Stimulated activated CD4-positive, alpha-beta T cell treated with anti-CD3 and anti-CD28 coated beads, Interleukin-4, amount 100 ng/mL, for 1 hour (primary cell): ENCODE measurements at regions not wholly inside any gene's neighbourhood (a gene's known extent, or its start where the extent isn't known, plus 50 kb on each side); places are given as distances from the start of the nearest gene placed in this dataset.
"Not testable (repeated sequence)": the region's sequence is repeated elsewhere in the genome, so short reads cannot be mapped to it uniquely, and the experiment has no call there.

Experiments
- DNase-seq: peaks from one replicate; pipeline ENCODE4 v3.0.0-alpha.2; 2020

- no peak for DNase-seq
Observed at GRCh38 chr1:185393205-185393604, 76.2 kb upstream of the IVNS1ABP start.

DNA sequence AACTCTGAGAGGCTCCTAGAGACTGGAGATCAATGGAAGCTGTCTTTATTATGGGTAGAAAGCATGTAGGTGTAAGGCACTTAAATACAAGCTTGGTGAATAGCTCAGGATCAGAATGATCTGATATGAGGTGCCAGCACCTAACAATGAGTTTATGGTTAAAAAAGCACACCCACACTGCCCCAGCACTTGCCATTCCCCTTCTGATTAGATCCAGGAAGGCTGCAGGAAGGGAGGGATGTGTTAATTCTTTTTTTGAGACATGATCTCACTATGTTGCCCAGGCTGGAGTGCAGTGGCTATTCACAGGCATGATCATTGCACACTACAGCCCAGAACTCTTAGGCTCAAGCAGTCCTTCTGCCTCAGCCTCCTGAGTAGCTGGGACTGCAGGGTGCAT is 71.8 kb upstream of the IVNS1ABP start:
- no peak for DNase-seq

DNA sequence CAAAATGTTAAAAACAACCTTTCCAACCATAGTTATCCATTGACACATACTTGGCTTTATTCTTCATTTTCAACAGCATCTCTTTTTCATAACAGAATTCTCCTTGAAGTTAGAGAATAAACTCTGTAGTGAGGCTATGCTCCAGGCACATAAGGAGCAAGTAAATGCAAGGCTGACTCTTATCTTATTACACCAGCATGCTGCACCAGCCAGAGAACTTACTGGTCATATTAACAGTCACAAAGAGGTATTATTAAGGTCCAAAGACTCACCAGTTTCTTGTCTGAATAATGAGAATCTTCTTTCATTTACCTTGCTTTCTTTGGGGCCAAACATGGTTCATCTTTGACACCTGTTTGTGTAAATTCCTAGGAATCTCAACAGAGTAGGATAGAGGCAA is 71.3 kb upstream of the IVNS1ABP start:
- no peak for DNase-seq

- no peak for DNase-seq
Observed at GRCh38 chr1:185385991-185386390, 68.9 kb upstream of the IVNS1ABP start.

DNA sequence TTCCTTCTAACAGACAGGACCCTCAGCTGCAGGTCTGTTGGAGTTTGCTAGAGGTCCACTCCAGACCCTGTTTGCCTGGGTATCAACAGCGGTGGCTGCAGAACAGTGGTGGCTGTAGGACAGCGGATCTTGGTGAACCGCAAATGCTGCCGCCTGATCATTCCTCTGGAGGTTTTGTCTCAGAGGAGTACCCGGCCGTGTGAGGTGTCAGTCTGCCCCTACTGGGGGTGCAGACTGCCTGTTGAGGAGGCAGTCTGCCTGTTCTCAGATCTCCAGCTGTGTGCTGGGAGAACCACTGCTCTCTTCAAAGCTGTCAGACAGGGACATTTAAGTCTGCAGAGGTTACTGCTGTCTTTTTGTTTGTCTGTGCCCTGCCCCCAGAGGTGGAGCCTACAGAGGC is 66.8 kb upstream of the IVNS1ABP start:
- DNase-seq = not testable (repeated sequence)

DNA sequence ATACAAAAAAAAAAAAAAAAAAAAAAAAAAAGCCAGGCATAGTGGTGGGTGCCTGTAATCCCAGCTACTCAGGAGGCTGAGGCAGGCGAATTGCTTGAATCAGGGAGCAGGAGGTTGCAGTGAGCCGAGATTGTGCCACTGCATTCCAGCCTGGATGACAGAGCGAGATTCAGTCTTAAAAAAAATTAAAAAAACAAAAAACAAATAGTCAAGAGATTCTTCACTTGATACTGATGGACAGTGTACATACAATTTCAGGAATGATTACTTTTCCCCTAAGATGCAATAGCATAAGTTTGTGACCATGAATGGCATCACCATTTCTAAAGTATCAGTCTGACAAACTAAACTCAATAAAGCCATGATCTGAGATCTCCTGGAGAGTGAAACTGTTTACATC is 60.8 kb upstream of the IVNS1ABP start:
- DNase-seq = no peak

- DNase-seq = no peak
Observed at GRCh38 chr1:185376840-185377635, 60.0 kb upstream of the IVNS1ABP start.

DNA sequence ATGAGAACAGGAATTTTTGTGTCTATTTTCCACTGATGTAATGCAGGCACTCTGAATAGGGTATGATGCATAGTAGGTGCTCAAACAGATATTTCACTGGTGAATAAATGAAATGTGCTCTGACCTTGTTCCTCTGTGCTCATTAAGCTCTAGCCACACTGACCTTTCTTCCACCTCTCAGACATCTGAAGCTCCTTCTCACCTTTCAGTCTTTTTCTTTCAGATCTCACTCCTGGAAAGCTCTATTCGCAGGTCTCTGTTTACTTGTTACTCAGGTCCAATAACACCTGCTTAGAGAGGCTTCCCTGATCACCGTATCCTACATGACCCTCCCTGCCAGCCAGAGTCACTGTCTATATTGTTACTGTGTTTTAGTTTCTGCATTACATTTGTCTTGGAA is 59.2 kb upstream of the IVNS1ABP start:
- DNase-seq = no peak

GRCh38 chr1:185375583-185375982 is 58.5 kb upstream of the IVNS1ABP start:
- no peak for DNase-seq

DNA sequence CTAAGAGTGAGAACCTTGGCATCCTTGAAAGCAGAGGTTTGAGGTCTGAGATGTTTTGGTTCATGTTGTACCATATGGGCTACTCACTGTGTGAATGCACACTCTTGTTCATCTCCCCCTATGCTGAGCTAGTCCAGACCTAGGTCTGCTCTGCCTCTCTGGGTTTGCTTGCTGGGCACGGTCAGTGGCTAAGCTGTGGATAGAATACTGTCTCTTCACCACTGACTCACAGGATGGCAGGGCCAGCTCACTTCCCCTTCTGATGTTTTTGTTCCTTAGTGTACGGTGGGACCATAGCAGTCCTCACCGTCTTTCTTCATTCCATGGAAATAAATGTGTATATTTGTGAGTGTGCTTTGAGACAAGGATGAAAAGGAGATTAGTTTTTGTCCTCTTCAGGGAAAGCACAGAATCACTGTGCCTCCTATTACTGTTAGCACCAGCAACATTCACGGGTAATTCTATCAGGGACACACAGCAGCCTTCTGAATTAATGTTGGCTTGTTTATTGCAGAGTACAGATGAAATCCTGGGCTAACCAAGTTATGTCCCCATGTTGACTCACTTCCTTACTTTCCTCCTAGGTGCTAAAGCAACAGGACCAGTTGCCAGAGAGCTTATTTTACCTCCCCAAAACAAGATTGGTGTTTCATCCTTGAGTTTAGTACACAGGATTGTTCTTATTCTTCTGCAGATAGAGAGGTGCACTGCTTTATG is 56.9 kb upstream of the IVNS1ABP start:
- no peak for DNase-seq

- no peak for DNase-seq
Observed at GRCh38 chr1:185369786-185370185, 52.7 kb upstream of the IVNS1ABP start.

DNA sequence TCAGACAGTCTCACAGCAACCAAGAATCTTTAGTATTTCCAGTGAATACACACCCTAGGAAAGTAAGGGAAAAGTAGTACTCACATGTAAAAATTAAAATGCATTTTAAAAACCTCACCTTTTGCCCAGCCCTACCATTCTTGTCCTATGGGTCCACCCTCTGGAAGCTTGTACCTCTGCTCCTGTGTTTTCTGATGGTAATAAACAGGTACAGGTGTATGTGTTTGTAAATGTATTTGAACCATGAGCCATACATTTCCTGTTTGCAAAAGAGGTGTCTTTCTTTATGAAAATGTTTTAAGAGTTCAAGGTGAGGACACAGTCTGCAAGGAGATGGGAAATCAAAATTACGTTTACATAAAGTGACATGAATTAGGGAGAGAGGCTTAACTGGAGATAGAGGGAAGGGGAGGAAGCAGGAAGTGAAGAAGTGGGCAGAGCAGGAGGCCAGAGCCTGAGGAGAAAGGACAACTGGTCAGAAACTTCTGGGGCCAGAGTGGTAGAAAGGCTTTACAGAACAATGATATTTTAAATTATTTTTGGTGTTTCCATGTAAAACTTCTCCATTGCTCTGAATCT is 52.0 kb upstream of the IVNS1ABP start:
- DNase-seq = no peak

- DNase-seq = no peak
Observed at GRCh38 chr1:185368313-185368855, 51.3 kb upstream of the IVNS1ABP start.

- DNase-seq = no peak
Observed at GRCh38 chr1:185367218-185367617, 50.2 kb upstream of the IVNS1ABP start.
